ENCODE measurements at regions not wholly inside any gene's neighbourhood (a gene's known extent, or its start where the extent isn't known, plus 50 kb on each side); places are given as distances from the start of the nearest gene placed in this dataset.

GRCh38 chr11:70625582-70626518 is 227.5 kb downstream of the CTTN start:
- TF ChIP-seq CTCF (IDR thresholded peaks at IDR 0.05 in 2 of 3, conservative IDR thresholded peaks at IDR 0.05 in 1 of 3; ENCODE audit: insufficient read depth in 2 of 3, low read depth in 1 of 3, low read length in 3 of 3): no peak
- TF ChIP-seq MAFK (IDR thresholded peaks at IDR 0.05; ENCODE audit: low read length): no peak
- no peak for TF ChIP-seq ZNF324 (CRISPR knock-in tag; IDR thresholded peaks at IDR 0.05)

Data from K562 (cell line).